Mesenchymal stem cell (in vitro differentiated cells and primary cell): ENCODE measurements at regions not wholly inside any gene's neighbourhood (a gene's known extent, or its start where the extent isn't known, plus 50 kb on each side); places are given as distances from the start of the nearest gene placed in this dataset.
"Not testable (repeated sequence)": the region's sequence is repeated elsewhere in the genome, so short reads cannot be mapped to it uniquely, and the experiment has no call there.

Experiments
- DNase-seq: peaks from one replicate; pipeline ENCODE4 v3.0.0-alpha.2; 2013
- H2AFZ ChIP-seq: one replicate; pipeline ENCODE4 v1.6.1; 2013; ENCODE audit warnings: low read depth, mild to moderate bottlenecking, control low read depth, inconsistent platforms, low read length, moderate library complexity
- H2AK5ac ChIP-seq: 2 replicates; pipeline ENCODE4 v1.6.1; 2013; ENCODE audit warnings: low read length, moderate library complexity, mild to moderate bottlenecking, inconsistent platforms; ENCODE audit not compliant: severe bottlenecking
- H2BK120ac ChIP-seq: one replicate; pipeline ENCODE4 v1.6.1; 2013; ENCODE audit warnings: low read depth, mild to moderate bottlenecking, inconsistent platforms, low read length, moderate library complexity
- H2BK12ac ChIP-seq, 2 experiments: one replicate each; pipeline ENCODE4 v1.6.1; 2013; ENCODE audit warnings: inconsistent platforms in 2 of 2, low read length in 2 of 2, mild to moderate bottlenecking in 2 of 2, moderate library complexity in 2 of 2, control low read depth in 1 of 2
- H2BK15ac ChIP-seq: one replicate; pipeline ENCODE4 v1.6.1; 2013; ENCODE audit warnings: mild to moderate bottlenecking, low read depth, inconsistent platforms; ENCODE audit not compliant: poor library complexity, severe bottlenecking
- H2BK5ac ChIP-seq: 2 replicates; pipeline ENCODE4 v1.6.1; 2013; ENCODE audit warnings: low read depth, mild to moderate bottlenecking, low read length, control low read depth, inconsistent platforms; ENCODE audit not compliant: poor library complexity, severe bottlenecking
- H3K14ac ChIP-seq, 2 experiments: one replicate each; pipeline ENCODE4 v1.6.1; 2013; ENCODE audit warnings: inconsistent platforms in 2 of 2, low read length in 2 of 2, control low read depth in 1 of 2, mild to moderate bottlenecking in 1 of 2, moderate library complexity in 1 of 2
- H3K18ac ChIP-seq, 2 experiments: one replicate each; pipeline ENCODE4 v1.6.1; 2013; ENCODE audit warnings: inconsistent platforms in 2 of 2, low read length in 2 of 2, control low read depth in 1 of 2, low read depth in 1 of 2, mild to moderate bottlenecking in 1 of 2
- H3K23ac ChIP-seq, 2 experiments: one replicate each; pipeline ENCODE4 v1.6.1; 2013; ENCODE audit warnings: inconsistent platforms in 2 of 2, low read length in 2 of 2, mild to moderate bottlenecking in 2 of 2, moderate library complexity in 2 of 2, control low read depth in 1 of 2
- H3K27ac ChIP-seq: 2 replicates; pipeline ENCODE4 v1.5.1; 2013; ENCODE audit warnings: mild to moderate bottlenecking, moderate library complexity, low read length, control low read depth, inconsistent platforms; ENCODE audit not compliant: poor library complexity, severe bottlenecking
- H3K27me3 ChIP-seq, 2 experiments: 2 replicates each; pipeline versions ENCODE4 v1.6.1 to v1.7.0; 2013; ENCODE audit warnings: low read length in 2 of 2, mild to moderate bottlenecking in 2 of 2, moderate library complexity in 2 of 2, control low read depth in 1 of 2, inconsistent platforms in 1 of 2; ENCODE audit not compliant: control insufficient read depth in 1 of 2, insufficient read depth in 1 of 2
- H3K36me3 ChIP-seq, 2 experiments: 2 replicates each; pipeline versions ENCODE4 v1.6.1 to v1.7.0; 2013; ENCODE audit warnings: low read length in 2 of 2, control low read depth in 1 of 2, inconsistent platforms in 1 of 2, low read depth in 1 of 2, mild to moderate bottlenecking in 1 of 2; ENCODE audit not compliant: insufficient read depth in 2 of 2, control insufficient read depth in 1 of 2
- H3K4ac ChIP-seq, 2 experiments: one replicate each; pipeline ENCODE4 v1.6.1; 2013; ENCODE audit warnings: inconsistent platforms in 2 of 2, low read length in 2 of 2, mild to moderate bottlenecking in 2 of 2, moderate library complexity in 2 of 2, control low read depth in 1 of 2, low read depth in 1 of 2
- H3K4me1 ChIP-seq: 2 replicates; pipeline ENCODE4 v1.6.1; 2013; ENCODE audit warnings: low read depth, low read length, control low read depth; ENCODE audit not compliant: control insufficient read depth, insufficient read depth
- H3K4me2 ChIP-seq: 2 replicates; pipeline ENCODE4 v1.6.1; 2013; ENCODE audit warnings: low read length, mild to moderate bottlenecking, inconsistent platforms; ENCODE audit not compliant: poor library complexity, severe bottlenecking
- H3K4me3 ChIP-seq, 2 experiments: 2 replicates each; pipeline versions ENCODE4 v1.5.1 to v1.7.0; 2013; ENCODE audit warnings: low read length in 2 of 2, mild to moderate bottlenecking in 2 of 2, control low read depth in 1 of 2, low read depth in 1 of 2; ENCODE audit not compliant: insufficient read depth in 1 of 2
- H3K79me1 ChIP-seq: replicated peaks from 2 replicates; pipeline ENCODE4 v1.6.1; 2013; ENCODE audit warnings: mild to moderate bottlenecking, control low read depth, low read length, inconsistent platforms; ENCODE audit not compliant: poor library complexity, severe bottlenecking
- H3K9ac ChIP-seq: 2 replicates; pipeline ENCODE4 v1.7.0; 2013; ENCODE audit warnings: mild to moderate bottlenecking, low read length, moderate library complexity
- H3K9me3 ChIP-seq: 2 replicates; pipeline ENCODE4 v1.7.0; 2013; ENCODE audit warnings: mild to moderate bottlenecking, low read length; ENCODE audit not compliant: control insufficient read depth
- H4K8ac ChIP-seq: one replicate; pipeline ENCODE4 v1.6.1; 2013; ENCODE audit warnings: inconsistent platforms, mild to moderate bottlenecking, low read length, moderate library complexity
- H4K91ac ChIP-seq: one replicate; pipeline ENCODE4 v1.6.1; 2013; ENCODE audit warnings: mild to moderate bottlenecking, low read length, inconsistent platforms
- WGBS: methylation state at CpG from one replicate; pipeline ENCODE4 v1.1.7; 2013; ENCODE audit warnings: mixed read lengths; 5-methylcytosine and 5-hydroxymethylcytosine counted together

DNA sequence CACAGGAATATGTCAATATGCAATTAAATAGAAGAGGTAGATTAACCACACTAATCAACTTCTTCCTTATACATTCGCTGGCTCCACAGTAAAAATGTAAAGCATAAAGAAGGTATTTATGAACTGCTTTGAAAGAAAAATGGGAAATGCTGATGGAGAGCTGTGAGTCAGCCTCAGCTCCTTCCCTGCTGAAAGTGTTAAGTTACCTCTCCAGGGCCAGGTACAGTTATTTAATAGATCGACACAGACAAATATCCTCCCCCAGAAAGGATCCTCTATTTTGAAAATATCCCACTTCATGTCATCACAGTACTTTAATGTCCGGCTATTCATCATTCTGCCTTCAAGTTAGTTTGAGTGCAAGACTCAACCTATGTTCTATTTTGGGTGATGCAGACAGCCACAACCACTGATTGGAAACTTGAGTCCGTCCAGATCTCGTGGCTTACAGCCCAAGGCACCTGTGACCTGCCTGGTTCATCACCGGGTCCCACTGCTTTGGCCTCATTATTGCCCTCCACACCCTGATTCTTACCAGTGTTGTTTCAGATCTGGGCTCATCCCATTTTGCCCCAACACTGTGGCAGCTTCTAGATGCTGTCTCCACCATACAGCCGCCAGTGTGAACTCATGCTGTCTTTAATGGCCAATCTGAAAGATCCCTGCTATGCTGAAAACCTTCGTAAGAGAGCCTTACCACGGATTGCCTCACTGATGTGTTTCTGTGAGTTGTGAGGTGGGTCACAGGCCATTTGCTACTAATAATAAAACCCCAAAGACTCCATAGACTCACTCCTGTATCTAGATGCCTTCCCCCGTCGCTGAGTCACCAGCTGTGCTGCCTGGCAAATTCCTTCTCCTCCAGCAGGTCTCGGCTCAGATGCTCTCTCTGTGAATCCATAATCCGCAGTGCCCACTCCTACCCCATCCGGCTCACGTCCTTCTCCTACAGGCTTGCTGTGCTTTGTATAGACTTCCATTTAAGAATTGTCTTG lies 56.2 kb upstream of the DDAH1 start:
- H2BK12ac ChIP-seq, H4K8ac ChIP-seq, H2AK5ac ChIP-seq, H2BK5ac ChIP-seq, H3K23ac ChIP-seq, H3K36me3 ChIP-seq, H3K4me1 ChIP-seq, H3K27me3 ChIP-seq, H3K14ac ChIP-seq, H3K9me3 ChIP-seq, H3K79me1 ChIP-seq, H3K4ac ChIP-seq, H4K91ac ChIP-seq, H2BK15ac ChIP-seq, H2BK120ac ChIP-seq, H3K4me3 ChIP-seq, H2AFZ ChIP-seq: not testable (repeated sequence)
- Histone ChIP-seq H3K4me2 (peak overlapping the region; percentile 42), H3K9ac (peak overlapping the region; percentile 32), H3K18ac (peak overlapping the region in 1 of 2 experiments; percentile 34), H3K27ac (peak overlapping the region; percentile 85)
- WGBS = 12% methylated on average over 5 of the region's 15 CpGs
- DNase-seq = peak; percentile 92

DNA sequence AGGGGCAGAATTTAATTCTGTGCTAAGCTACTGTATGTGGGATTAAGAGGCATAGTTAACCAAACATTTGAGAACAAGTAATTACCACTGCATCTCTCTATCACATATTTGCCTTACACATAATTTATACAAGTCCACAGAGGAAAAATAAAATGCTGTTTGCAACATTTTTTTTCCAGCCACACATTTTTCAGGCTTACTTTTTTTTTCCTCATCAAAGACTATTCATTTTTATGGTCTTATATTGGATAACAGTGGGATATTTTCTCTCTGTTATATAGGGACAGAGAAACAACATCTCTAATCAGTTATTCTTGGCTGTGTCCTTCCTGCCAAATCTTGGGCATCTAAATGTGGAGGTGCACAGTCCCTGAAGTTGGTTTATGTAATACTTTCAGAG lies 57.5 kb upstream of the DDAH1 start:
- not testable (repeated sequence) for H3K27ac ChIP-seq, DNase-seq, H2AFZ ChIP-seq, H3K4me1 ChIP-seq, H3K4ac ChIP-seq, H3K9me3 ChIP-seq, H2BK12ac ChIP-seq, H3K23ac ChIP-seq, H2BK5ac ChIP-seq, H4K8ac ChIP-seq, H3K4me3 ChIP-seq, H3K18ac ChIP-seq, H3K27me3 ChIP-seq, H4K91ac ChIP-seq, H2BK15ac ChIP-seq, H2AK5ac ChIP-seq, H3K36me3 ChIP-seq, H3K79me1 ChIP-seq, H2BK120ac ChIP-seq, H3K4me2 ChIP-seq, H3K14ac ChIP-seq, H3K9ac ChIP-seq

DNA sequence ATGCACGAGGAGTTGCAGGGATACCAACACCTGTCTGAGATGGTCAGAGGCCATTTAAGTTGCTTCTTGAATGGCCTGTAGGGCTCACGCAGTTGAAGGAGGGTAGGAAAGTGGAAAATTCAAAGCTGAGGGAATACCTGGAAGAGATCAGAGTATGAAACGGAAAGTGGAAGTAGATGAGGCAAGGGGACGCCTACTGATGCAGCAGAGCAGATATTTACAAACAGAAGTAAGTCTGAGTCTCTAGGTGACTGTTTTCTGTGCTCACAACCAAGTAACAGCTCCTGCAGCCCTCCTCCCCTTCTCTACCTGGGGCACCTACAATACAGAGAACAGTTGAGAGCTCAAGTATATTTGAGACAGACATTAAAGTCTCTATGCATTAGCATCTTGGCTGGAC lies 57.5 kb upstream of the CCN1 start:
- not testable (repeated sequence) for H3K27me3 ChIP-seq, H2AFZ ChIP-seq, H3K4ac ChIP-seq, H3K79me1 ChIP-seq, H2BK5ac ChIP-seq, H3K9ac ChIP-seq, H3K4me2 ChIP-seq, H2AK5ac ChIP-seq, H3K18ac ChIP-seq, H3K9me3 ChIP-seq, H3K14ac ChIP-seq, H3K23ac ChIP-seq, H3K27ac ChIP-seq, H4K91ac ChIP-seq, H3K36me3 ChIP-seq, H3K4me3 ChIP-seq, H3K4me1 ChIP-seq, H4K8ac ChIP-seq, H2BK12ac ChIP-seq, H2BK120ac ChIP-seq, H2BK15ac ChIP-seq
- WGBS = no CpG with 5 or more reads among the region's 4 CpGs
- DNase-seq = peak; percentile 34

DNA sequence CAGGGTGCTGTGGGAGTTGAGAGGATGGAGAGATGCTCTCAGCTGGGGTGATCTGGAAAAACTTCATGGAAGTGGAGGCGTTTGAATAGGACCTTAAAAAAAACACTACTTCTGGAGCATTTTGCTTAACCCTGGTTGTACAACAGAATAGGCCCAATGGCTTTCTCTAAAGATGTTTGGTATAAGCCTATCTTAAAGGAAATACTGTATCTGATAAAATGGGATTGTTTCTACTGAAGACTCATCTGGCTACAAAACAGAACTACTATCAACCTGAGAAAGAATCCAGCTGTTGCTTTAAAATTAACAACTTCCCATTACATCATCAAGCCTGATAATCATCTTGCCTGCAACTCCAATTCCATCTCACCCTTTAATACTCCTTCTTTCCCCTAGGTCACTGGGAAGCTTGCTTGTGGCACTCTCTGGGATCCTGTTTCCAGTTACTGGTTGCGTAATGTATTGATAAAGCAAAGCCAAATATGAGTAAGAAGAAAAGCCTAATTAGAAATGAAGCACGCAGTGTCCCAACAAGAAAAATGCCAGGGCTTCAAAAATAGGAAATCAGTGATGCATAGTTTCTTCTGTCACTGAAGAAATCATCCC lies 56.2 kb upstream of the CCN1 start:
- H2BK12ac ChIP-seq, H3K27me3 ChIP-seq, H2BK5ac ChIP-seq, H3K36me3 ChIP-seq, H3K9ac ChIP-seq, H3K18ac ChIP-seq, H4K8ac ChIP-seq, H2BK15ac ChIP-seq, H4K91ac ChIP-seq, H2BK120ac ChIP-seq, H3K4ac ChIP-seq, H3K9me3 ChIP-seq, H3K4me1 ChIP-seq, H2AK5ac ChIP-seq, H3K4me3 ChIP-seq, H3K14ac ChIP-seq, H3K79me1 ChIP-seq, H3K27ac ChIP-seq, H3K4me2 ChIP-seq, H3K23ac ChIP-seq, H2AFZ ChIP-seq: not testable (repeated sequence)
- no CpG with 5 or more reads among the region's 3 CpGs for WGBS
- peak; percentile 77 for DNase-seq
